HL-60 (cell line): ENCODE measurements at regions not wholly inside any gene's neighbourhood (a gene's known extent, or its start where the extent isn't known, plus 50 kb on each side); places are given as distances from the start of the nearest gene placed in this dataset.

Experiments used
- GABPA ChIP-seq: IDR thresholded peaks from 2 replicates; pipeline ENCODE4 v1.6.1; 2012; ENCODE audit warnings: low read depth
- POLR2AphosphoS5 ChIP-seq: IDR thresholded peaks from 2 replicates; pipeline ENCODE4 v1.6.1; 2012; ENCODE audit warnings: low read depth
- SPI1 ChIP-seq: IDR thresholded peaks from 2 replicates; pipeline ENCODE4 v1.6.1; 2012; ENCODE audit warnings: low read depth, mild to moderate bottlenecking, borderline replicate concordance
- TF ChIP-seq, protein P1 (sequence below): IDR thresholded peaks from one replicate; pipeline ENCODE4 v1.5.1; 2011; ENCODE audit warnings: low read length, control low read depth, inconsistent platforms; ENCODE audit not compliant: insufficient read depth
- TF ChIP-seq, protein P2 (sequence below): IDR thresholded peaks from 2 replicates; pipeline ENCODE4 v1.6.1; 2012; ENCODE audit warnings: low read depth; ENCODE audit not compliant: insufficient replicate concordance

DNA sequence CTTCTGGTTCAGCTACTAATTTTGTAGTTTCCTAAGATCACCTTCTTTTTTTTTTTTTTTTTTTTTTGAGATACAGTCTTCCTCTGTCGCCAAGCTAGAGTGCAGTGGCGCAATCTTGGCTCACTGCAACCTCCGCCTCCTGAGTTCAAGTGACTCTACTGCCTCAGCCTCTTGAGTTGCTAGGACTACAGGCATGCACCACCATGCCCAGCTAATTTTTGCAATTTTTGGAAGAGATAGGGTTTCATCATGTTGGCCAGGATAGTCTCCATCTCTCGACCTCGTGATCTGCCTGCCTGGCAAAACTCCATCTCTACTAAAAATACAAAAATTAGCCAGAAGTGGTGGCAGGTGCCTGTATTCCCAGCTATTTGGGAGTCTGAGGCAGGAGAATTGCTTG, 301.5 kb upstream of the TFPI start:
- TF ChIP-seq, protein P1, sequence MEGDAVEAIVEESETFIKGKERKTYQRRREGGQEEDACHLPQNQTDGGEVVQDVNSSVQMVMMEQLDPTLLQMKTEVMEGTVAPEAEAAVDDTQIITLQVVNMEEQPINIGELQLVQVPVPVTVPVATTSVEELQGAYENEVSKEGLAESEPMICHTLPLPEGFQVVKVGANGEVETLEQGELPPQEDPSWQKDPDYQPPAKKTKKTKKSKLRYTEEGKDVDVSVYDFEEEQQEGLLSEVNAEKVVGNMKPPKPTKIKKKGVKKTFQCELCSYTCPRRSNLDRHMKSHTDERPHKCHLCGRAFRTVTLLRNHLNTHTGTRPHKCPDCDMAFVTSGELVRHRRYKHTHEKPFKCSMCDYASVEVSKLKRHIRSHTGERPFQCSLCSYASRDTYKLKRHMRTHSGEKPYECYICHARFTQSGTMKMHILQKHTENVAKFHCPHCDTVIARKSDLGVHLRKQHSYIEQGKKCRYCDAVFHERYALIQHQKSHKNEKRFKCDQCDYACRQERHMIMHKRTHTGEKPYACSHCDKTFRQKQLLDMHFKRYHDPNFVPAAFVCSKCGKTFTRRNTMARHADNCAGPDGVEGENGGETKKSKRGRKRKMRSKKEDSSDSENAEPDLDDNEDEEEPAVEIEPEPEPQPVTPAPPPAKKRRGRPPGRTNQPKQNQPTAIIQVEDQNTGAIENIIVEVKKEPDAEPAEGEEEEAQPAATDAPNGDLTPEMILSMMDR, result no peak
- TF ChIP-seq, protein P2, sequence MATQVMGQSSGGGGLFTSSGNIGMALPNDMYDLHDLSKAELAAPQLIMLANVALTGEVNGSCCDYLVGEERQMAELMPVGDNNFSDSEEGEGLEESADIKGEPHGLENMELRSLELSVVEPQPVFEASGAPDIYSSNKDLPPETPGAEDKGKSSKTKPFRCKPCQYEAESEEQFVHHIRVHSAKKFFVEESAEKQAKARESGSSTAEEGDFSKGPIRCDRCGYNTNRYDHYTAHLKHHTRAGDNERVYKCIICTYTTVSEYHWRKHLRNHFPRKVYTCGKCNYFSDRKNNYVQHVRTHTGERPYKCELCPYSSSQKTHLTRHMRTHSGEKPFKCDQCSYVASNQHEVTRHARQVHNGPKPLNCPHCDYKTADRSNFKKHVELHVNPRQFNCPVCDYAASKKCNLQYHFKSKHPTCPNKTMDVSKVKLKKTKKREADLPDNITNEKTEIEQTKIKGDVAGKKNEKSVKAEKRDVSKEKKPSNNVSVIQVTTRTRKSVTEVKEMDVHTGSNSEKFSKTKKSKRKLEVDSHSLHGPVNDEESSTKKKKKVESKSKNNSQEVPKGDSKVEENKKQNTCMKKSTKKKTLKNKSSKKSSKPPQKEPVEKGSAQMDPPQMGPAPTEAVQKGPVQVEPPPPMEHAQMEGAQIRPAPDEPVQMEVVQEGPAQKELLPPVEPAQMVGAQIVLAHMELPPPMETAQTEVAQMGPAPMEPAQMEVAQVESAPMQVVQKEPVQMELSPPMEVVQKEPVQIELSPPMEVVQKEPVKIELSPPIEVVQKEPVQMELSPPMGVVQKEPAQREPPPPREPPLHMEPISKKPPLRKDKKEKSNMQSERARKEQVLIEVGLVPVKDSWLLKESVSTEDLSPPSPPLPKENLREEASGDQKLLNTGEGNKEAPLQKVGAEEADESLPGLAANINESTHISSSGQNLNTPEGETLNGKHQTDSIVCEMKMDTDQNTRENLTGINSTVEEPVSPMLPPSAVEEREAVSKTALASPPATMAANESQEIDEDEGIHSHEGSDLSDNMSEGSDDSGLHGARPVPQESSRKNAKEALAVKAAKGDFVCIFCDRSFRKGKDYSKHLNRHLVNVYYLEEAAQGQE, result no peak
- TF ChIP-seq POLR2AphosphoS5, result no peak
- TF ChIP-seq SPI1, result no peak
- no peak for TF ChIP-seq GABPA
